ENCODE measurements at regions not wholly inside any gene's neighbourhood (a gene's known extent, or its start where the extent isn't known, plus 50 kb on each side); places are given as distances from the start of the nearest gene placed in this dataset.
"Not testable (repeated sequence)": the region's sequence is repeated elsewhere in the genome, so short reads cannot be mapped to it uniquely, and the experiment has no call there.

DNA sequence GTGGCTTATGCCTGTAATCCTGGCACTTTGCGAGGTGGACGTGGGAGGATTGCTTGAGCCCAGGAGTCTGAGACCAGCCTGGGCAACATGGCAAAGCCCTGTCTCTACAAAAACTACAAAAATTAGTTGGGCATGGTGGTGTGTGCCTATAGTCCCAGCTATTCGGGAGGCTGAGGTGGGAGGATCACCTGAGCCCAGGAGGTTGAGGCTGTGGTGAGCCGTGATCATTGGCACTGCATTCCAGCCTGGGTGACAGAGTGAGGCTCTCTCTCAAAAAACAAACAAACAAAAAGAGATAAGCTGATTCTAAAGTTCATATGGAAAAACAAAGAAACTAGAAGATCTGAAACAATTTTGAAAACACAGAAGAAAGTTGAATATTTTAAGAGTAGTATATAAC, 136.9 kb downstream of the GPR85 start:
- TF ChIP-seq, protein P1, sequence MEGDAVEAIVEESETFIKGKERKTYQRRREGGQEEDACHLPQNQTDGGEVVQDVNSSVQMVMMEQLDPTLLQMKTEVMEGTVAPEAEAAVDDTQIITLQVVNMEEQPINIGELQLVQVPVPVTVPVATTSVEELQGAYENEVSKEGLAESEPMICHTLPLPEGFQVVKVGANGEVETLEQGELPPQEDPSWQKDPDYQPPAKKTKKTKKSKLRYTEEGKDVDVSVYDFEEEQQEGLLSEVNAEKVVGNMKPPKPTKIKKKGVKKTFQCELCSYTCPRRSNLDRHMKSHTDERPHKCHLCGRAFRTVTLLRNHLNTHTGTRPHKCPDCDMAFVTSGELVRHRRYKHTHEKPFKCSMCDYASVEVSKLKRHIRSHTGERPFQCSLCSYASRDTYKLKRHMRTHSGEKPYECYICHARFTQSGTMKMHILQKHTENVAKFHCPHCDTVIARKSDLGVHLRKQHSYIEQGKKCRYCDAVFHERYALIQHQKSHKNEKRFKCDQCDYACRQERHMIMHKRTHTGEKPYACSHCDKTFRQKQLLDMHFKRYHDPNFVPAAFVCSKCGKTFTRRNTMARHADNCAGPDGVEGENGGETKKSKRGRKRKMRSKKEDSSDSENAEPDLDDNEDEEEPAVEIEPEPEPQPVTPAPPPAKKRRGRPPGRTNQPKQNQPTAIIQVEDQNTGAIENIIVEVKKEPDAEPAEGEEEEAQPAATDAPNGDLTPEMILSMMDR (optimal IDR thresholded peaks at IDR 0.05 in 1 of 3, IDR thresholded peaks at IDR 0.05 in 1 of 3, conservative IDR thresholded peaks at IDR 0.05 in 1 of 3; ENCODE audit: extremely low read depth in 1 of 3, insufficient read depth in 2 of 3, low read length in 3 of 3), result not testable (repeated sequence)
- TF ChIP-seq EZH2 (IDR thresholded peaks at IDR 0.05; ENCODE audit: low read length), result not testable (repeated sequence)

Measured in keratinocyte (primary cell).